OCI-LY3 (cell line): ENCODE measurements at regions not wholly inside any gene's neighbourhood (a gene's known extent, or its start where the extent isn't known, plus 50 kb on each side); places are given as distances from the start of the nearest gene placed in this dataset.

Experiments used
- H2AFZ ChIP-seq: fragments of 200-600, 300-600 bp; shearing (Covaris generic); 2 replicates; pipeline ENCODE4 v1.6.0; 2014; ENCODE audit warnings: antibody characterized with exemption, low read depth, low read length
- H3K27ac ChIP-seq: fragments of 200-600, 300-600 bp; sonication (generic); 2 replicates; pipeline ENCODE4 v1.5.1; 2014; ENCODE audit warnings: mild to moderate bottlenecking, low read length, moderate library complexity, mixed read lengths
- H3K27me3 ChIP-seq: fragments of 200-600, 300-600 bp; sonication (generic); 2 replicates; pipeline ENCODE4 v1.6.1; 2014; ENCODE audit warnings: low read depth, low read length, mixed read lengths
- H3K36me3 ChIP-seq: fragments of 200-600, 300-600 bp; sonication (generic); replicated peaks from 2 replicates; pipeline ENCODE3; 2014; ENCODE audit warnings: low read depth, low read length, mixed read lengths
- H3K4me1 ChIP-seq: fragments of 300-600, 200-600 bp; sonication (generic); 2 replicates; pipeline ENCODE4 v1.6.1; 2014; ENCODE audit warnings: low read length, mixed read lengths
- H3K4me2 ChIP-seq: fragments of 200-600, 300-600 bp; sonication (generic); 2 replicates; pipeline ENCODE4 v1.6.1; 2014; ENCODE audit warnings: low read length, mixed read lengths
- H3K4me3 ChIP-seq: fragments of 300-600, 200-600 bp; sonication (generic); 2 replicates; pipeline ENCODE4 v1.5.1; 2014; ENCODE audit warnings: antibody characterized with exemption, mild to moderate bottlenecking, low read length, moderate library complexity
- H3K79me2 ChIP-seq: fragments of 300-600, 200-600 bp; shearing (Covaris generic); 2 replicates; pipeline ENCODE4 v1.6.1; 2014; ENCODE audit warnings: mild to moderate bottlenecking, low read length, mixed read lengths
- H3K9ac ChIP-seq: fragments of 300-600, 200-600 bp; shearing (Covaris generic); 2 replicates; pipeline ENCODE4 v1.6.0; 2014; ENCODE audit warnings: mild to moderate bottlenecking, low read length, moderate library complexity
- H3K9me3 ChIP-seq: fragments of 200-600, 300-600 bp; shearing (Covaris generic); 2 replicates; pipeline ENCODE4 v1.6.1; 2014; ENCODE audit warnings: low read length, mixed read lengths; ENCODE audit not compliant: insufficient read depth
- H4K20me1 ChIP-seq: fragments of 200-600, 300-600 bp; sonication (generic); 2 replicates; pipeline ENCODE4 v1.6.1; 2016; ENCODE audit warnings: low read length, mixed read lengths; ENCODE audit not compliant: insufficient read depth
- CTCF ChIP-seq: fragments of 200-600, 300-600 bp; sonication (generic); IDR thresholded peaks from 2 replicates; pipeline ENCODE4 v1.5.1; 2014; ENCODE audit warnings: antibody characterized with exemption, low read length, low read depth
- EZH2phosphoT487 ChIP-seq: fragments of 200-600 bp; shearing (Covaris generic); IDR thresholded peaks from 2 replicates; pipeline ENCODE4 v1.6.1; 2018; ENCODE audit warnings: antibody characterized with exemption, mixed run types, low read depth

GRCh38 chr20:54843431-54843830 lies 368.0 kb downstream of the DOK5 start:
- H3K9ac ChIP-seq: no peak overlapping the region
- H3K4me1 ChIP-seq: peaks cover 9% of the 10 kb centered on the region
- H3K4me3 ChIP-seq: no peak overlapping the region
- peaks cover 28% of the 10 kb centered on the region for H3K27me3 ChIP-seq
- H4K20me1 ChIP-seq: no peaks in the 10 kb centered on the region
- no peak overlapping the region for H3K27ac ChIP-seq
- TF ChIP-seq CTCF: no peak
- TF ChIP-seq EZH2phosphoT487: no peak
- no peaks in the 10 kb centered on the region for H3K79me2 ChIP-seq
- no peak overlapping the region for H2AFZ ChIP-seq
- H3K9me3 ChIP-seq: no peaks in the 10 kb centered on the region
- no peak overlapping the region for H3K4me2 ChIP-seq
- H3K36me3 ChIP-seq: no peaks in the 10 kb centered on the region

- Histone ChIP-seq H3K9ac (no peak overlapping the region), H3K4me2 (no peak overlapping the region), H3K36me3 (no peaks in the 10 kb centered on the region), H3K27me3 (peaks cover 12% of the 10 kb centered on the region), H3K9me3 (no peaks in the 10 kb centered on the region), H2AFZ (no peak overlapping the region), H3K4me3 (no peak overlapping the region), H3K27ac (no peak overlapping the region), H4K20me1 (no peaks in the 10 kb centered on the region), H3K79me2 (no peaks in the 10 kb centered on the region), H3K4me1 (peaks cover 18% of the 10 kb centered on the region)
- TF ChIP-seq EZH2phosphoT487: no peak
- no peak for TF ChIP-seq CTCF
Observed at GRCh38 chr20:54839224-54839623, 363.8 kb downstream of the DOK5 start.

- TF ChIP-seq EZH2phosphoT487 (no peak), CTCF (no peak)
- H3K27me3 ChIP-seq: peaks cover 8% of the 10 kb centered on the region; the same call in 1 of the 2 replicates
- H3K79me2 ChIP-seq: no peaks in the 10 kb centered on the region
- peaks cover 18% of the 10 kb centered on the region for H3K4me1 ChIP-seq
- H3K9ac ChIP-seq: no peak overlapping the region
- H3K27ac ChIP-seq: no peak overlapping the region
- H4K20me1 ChIP-seq: no peaks in the 10 kb centered on the region
- no peaks in the 10 kb centered on the region for H3K36me3 ChIP-seq
- H3K4me3 ChIP-seq: no peak overlapping the region
- no peaks in the 10 kb centered on the region for H3K9me3 ChIP-seq
- H2AFZ ChIP-seq: no peak overlapping the region
- no peak overlapping the region for H3K4me2 ChIP-seq
Observed at GRCh38 chr20:54837226-54837625, 361.8 kb downstream of the DOK5 start.

GRCh38 chr20:54822386-54822785 lies 347.0 kb downstream of the DOK5 start:
- no peak overlapping the region for H3K9ac ChIP-seq
- no peak overlapping the region for H3K4me3 ChIP-seq
- H2AFZ ChIP-seq: no peak overlapping the region
- no peaks in the 10 kb centered on the region for H4K20me1 ChIP-seq
- no peaks in the 10 kb centered on the region for H3K9me3 ChIP-seq
- no peaks in the 10 kb centered on the region for H3K4me1 ChIP-seq
- no peaks in the 10 kb centered on the region for H3K27me3 ChIP-seq
- no peak overlapping the region for H3K4me2 ChIP-seq
- no peaks in the 10 kb centered on the region for H3K36me3 ChIP-seq
- TF ChIP-seq EZH2phosphoT487 (no peak), CTCF (no peak)
- H3K27ac ChIP-seq: no peak overlapping the region
- H3K79me2 ChIP-seq: no peaks in the 10 kb centered on the region
